ENCODE measurements at regions not wholly inside any gene's neighbourhood (a gene's known extent, or its start where the extent isn't known, plus 50 kb on each side); places are given as distances from the start of the nearest gene placed in this dataset.

- Histone ChIP-seq H3K9me3 (ENCODE audit: low read depth, low read length) (no peaks in the 10 kb centered on the region), H3K27ac (ENCODE audit: low read depth, low read length) (no peak overlapping the region), H3K4me3 (ENCODE audit: insufficient read depth, low read length) (no peak overlapping the region), H3K4me1 (ENCODE audit: insufficient read depth, low read length) (no peaks in the 10 kb centered on the region), H3K79me2 (ENCODE audit: insufficient read depth, low read length) (no peaks in the 10 kb centered on the region), H3K27me3 (ENCODE audit: insufficient read depth, low read length) (no peaks in the 10 kb centered on the region), H2AFZ (ENCODE audit: low read length) (no peak overlapping the region), H4K20me1 (ENCODE audit: insufficient read depth, low read length) (no peaks in the 10 kb centered on the region), H3K4me2 (ENCODE audit: insufficient read depth, low read length) (no peak overlapping the region), H3K36me3 (ENCODE audit: insufficient read depth, low read length) (no peaks in the 10 kb centered on the region)
- DNase-seq (ENCODE audit: insufficient read length, low spot score, missing footprints) = no peak
- TF ChIP-seq, protein P1, sequence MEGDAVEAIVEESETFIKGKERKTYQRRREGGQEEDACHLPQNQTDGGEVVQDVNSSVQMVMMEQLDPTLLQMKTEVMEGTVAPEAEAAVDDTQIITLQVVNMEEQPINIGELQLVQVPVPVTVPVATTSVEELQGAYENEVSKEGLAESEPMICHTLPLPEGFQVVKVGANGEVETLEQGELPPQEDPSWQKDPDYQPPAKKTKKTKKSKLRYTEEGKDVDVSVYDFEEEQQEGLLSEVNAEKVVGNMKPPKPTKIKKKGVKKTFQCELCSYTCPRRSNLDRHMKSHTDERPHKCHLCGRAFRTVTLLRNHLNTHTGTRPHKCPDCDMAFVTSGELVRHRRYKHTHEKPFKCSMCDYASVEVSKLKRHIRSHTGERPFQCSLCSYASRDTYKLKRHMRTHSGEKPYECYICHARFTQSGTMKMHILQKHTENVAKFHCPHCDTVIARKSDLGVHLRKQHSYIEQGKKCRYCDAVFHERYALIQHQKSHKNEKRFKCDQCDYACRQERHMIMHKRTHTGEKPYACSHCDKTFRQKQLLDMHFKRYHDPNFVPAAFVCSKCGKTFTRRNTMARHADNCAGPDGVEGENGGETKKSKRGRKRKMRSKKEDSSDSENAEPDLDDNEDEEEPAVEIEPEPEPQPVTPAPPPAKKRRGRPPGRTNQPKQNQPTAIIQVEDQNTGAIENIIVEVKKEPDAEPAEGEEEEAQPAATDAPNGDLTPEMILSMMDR (IDR thresholded peaks at IDR 0.05; ENCODE audit: extremely low read depth, low read depth, low read length) = no peak
Measured at GRCh38 chr14:54129850-54130640, 173.4 kb upstream of the BMP4 start.

- H3K27me3 ChIP-seq (ENCODE audit: insufficient read depth, low read length) = no peaks in the 10 kb centered on the region
- no peaks in the 10 kb centered on the region for H4K20me1 ChIP-seq (ENCODE audit: insufficient read depth, low read length)
- DNase-seq (ENCODE audit: insufficient read length, low spot score, missing footprints) = no peak
- no peaks in the 10 kb centered on the region for H3K9me3 ChIP-seq (ENCODE audit: low read depth, low read length)
- H3K4me1 ChIP-seq (ENCODE audit: insufficient read depth, low read length) = no peaks in the 10 kb centered on the region
- TF ChIP-seq, protein P1 (IDR thresholded peaks at IDR 0.05; ENCODE audit: extremely low read depth, low read depth, low read length) = no peak
- H3K27ac ChIP-seq (ENCODE audit: low read depth, low read length) = no peak overlapping the region
- H3K4me2 ChIP-seq (ENCODE audit: insufficient read depth, low read length) = no peak overlapping the region
- no peaks in the 10 kb centered on the region for H3K79me2 ChIP-seq (ENCODE audit: insufficient read depth, low read length)
- no peak overlapping the region for H3K4me3 ChIP-seq (ENCODE audit: insufficient read depth, low read length)
- no peaks in the 10 kb centered on the region for H3K36me3 ChIP-seq (ENCODE audit: insufficient read depth, low read length)
- H2AFZ ChIP-seq (ENCODE audit: low read length) = no peak overlapping the region
Measured at GRCh38 chr14:54132496-54132895, 175.9 kb upstream of the BMP4 start.

- no peak overlapping the region for H2AFZ ChIP-seq (ENCODE audit: low read length)
- no peak overlapping the region for H3K27ac ChIP-seq (ENCODE audit: low read depth, low read length)
- no peaks in the 10 kb centered on the region for H3K9me3 ChIP-seq (ENCODE audit: low read depth, low read length)
- DNase-seq (ENCODE audit: insufficient read length, low spot score, missing footprints) = no peak
- no peak overlapping the region for H3K4me2 ChIP-seq (ENCODE audit: insufficient read depth, low read length)
- TF ChIP-seq, protein P1 (IDR thresholded peaks at IDR 0.05; ENCODE audit: extremely low read depth, low read depth, low read length) = no peak
- H3K36me3 ChIP-seq (ENCODE audit: insufficient read depth, low read length) = no peaks in the 10 kb centered on the region
- no peak overlapping the region for H3K4me3 ChIP-seq (ENCODE audit: insufficient read depth, low read length)
- H3K79me2 ChIP-seq (ENCODE audit: insufficient read depth, low read length) = no peaks in the 10 kb centered on the region
- H3K27me3 ChIP-seq (ENCODE audit: insufficient read depth, low read length) = no peaks in the 10 kb centered on the region
- H4K20me1 ChIP-seq (ENCODE audit: insufficient read depth, low read length) = no peaks in the 10 kb centered on the region
- H3K4me1 ChIP-seq (ENCODE audit: insufficient read depth, low read length) = no peaks in the 10 kb centered on the region
Measured at GRCh38 chr14:54133896-54134295, 177.3 kb upstream of the BMP4 start.

DNA sequence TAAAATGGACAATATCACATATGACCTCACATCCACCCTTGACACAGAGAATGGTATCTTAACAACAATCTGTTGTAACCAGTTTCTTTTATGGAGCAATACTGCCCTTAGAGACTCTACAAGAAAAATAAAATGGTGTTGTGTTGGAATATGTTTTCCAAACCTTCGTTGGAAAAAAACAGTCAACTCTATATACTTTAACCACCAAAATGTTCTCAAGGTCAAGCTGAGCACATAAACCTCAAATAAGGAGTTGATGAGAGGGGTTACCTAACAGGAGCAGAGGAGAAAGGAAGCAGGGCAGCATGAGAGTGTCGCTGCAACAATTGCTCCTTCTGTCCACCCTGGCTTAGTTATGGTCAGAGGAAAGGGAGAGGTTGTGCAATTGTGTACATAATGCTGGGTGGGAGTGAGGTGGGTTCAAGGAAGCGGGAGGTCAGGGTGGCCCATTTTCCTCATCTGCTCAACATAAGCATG lies 179.2 kb upstream of the BMP4 start:
- H3K27me3 ChIP-seq (ENCODE audit: insufficient read depth, low read length) = no peaks in the 10 kb centered on the region
- no peak overlapping the region for H3K4me3 ChIP-seq (ENCODE audit: insufficient read depth, low read length)
- no peak overlapping the region for H2AFZ ChIP-seq (ENCODE audit: low read length)
- no peaks in the 10 kb centered on the region for H3K79me2 ChIP-seq (ENCODE audit: insufficient read depth, low read length)
- no peak overlapping the region for H3K4me2 ChIP-seq (ENCODE audit: insufficient read depth, low read length)
- no peaks in the 10 kb centered on the region for H4K20me1 ChIP-seq (ENCODE audit: insufficient read depth, low read length)
- H3K4me1 ChIP-seq (ENCODE audit: insufficient read depth, low read length) = no peaks in the 10 kb centered on the region
- DNase-seq (ENCODE audit: insufficient read length, low spot score, missing footprints) = no peak
- TF ChIP-seq, protein P1 (IDR thresholded peaks at IDR 0.05; ENCODE audit: extremely low read depth, low read depth, low read length) = no peak
- no peak overlapping the region for H3K27ac ChIP-seq (ENCODE audit: low read depth, low read length)
- no peaks in the 10 kb centered on the region for H3K36me3 ChIP-seq (ENCODE audit: insufficient read depth, low read length)
- H3K9me3 ChIP-seq (ENCODE audit: low read depth, low read length) = no peaks in the 10 kb centered on the region
